GM18858 (cell line): ENCODE measurements at regions not wholly inside any gene's neighbourhood (a gene's known extent, or its start where the extent isn't known, plus 50 kb on each side); places are given as distances from the start of the nearest gene placed in this dataset.

Experiments used
- ATAC-seq: cut with Tn5 transposase; IDR thresholded peaks from one replicate; pipeline ENCODE4 v1.9.1; 2021; ENCODE audit not compliant: unreplicated experiment

DNA sequence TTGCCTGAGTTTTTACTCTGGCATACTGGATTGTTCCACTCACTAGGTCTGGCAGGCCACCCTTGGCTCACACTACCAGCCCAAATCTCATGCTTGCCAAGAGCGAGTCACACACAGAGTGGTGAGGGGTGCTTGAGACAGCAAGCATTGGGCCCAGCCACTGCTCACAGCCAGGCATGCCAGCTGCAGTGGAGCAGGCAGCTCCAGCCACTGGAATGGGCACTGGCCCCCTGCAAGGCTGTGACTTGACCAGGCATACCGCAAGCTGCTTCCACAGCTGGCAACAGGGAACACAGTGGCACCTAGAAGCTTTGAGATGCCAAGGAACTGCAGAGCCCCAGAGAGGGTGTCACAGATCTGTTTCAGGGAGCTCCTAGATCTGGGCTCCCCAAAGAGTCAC, 488.5 kb downstream of the LRFN5 start:
- ATAC-seq = no peak

GRCh38 chr14:42090122-42090521, 483.4 kb downstream of the LRFN5 start:
- no peak for ATAC-seq

GRCh38 chr14:42079911-42080310, 473.2 kb downstream of the LRFN5 start:
- ATAC-seq = no peak

GRCh38 chr14:42078345-42078744, 471.7 kb downstream of the LRFN5 start:
- no peak for ATAC-seq

DNA sequence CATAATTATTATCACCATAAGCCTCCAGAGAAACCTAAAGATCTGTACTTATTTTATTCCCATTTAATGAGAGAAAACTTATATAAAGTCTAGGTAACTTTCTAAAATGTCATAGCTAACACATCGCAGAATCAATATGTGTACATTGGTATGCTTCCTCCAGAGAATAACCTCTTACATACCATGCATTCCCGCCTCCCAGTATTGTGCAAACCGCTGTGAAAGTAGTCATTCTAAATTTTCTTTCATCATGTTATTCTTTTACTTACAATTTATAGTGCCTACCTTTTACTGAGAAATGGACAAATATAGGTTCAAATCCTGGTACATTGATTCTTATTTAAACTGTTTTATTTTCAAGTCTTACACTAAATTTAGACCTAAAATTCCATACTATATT, 463.4 kb downstream of the LRFN5 start:
- ATAC-seq = no peak

GRCh38 chr14:42057111-42057510, 450.4 kb downstream of the LRFN5 start:
- no peak for ATAC-seq

- ATAC-seq = no peak
Measured at GRCh38 chr14:42047421-42048055, 440.9 kb downstream of the LRFN5 start.

GRCh38 chr14:42045383-42045782, 438.7 kb downstream of the LRFN5 start:
- no peak for ATAC-seq

DNA sequence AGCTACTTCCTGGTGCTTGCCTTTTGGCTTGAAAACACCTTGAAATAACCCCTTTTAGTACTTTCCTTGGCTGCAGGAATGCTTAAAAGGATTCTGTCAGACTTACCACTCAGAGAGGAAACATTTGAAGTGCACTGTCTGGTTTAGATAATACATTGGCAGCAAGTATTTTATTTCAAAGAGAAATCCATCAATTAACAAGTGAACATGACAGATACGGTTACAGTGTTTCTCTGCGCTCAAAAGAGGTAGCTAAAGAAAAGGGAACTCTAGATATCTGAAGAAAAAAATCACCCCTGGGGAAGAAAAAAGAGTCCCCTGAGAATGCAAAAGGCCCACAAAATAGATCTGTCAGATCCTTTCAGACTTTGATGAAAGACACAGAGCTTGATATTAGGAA, 421.9 kb downstream of the LRFN5 start:
- ATAC-seq = no peak

DNA sequence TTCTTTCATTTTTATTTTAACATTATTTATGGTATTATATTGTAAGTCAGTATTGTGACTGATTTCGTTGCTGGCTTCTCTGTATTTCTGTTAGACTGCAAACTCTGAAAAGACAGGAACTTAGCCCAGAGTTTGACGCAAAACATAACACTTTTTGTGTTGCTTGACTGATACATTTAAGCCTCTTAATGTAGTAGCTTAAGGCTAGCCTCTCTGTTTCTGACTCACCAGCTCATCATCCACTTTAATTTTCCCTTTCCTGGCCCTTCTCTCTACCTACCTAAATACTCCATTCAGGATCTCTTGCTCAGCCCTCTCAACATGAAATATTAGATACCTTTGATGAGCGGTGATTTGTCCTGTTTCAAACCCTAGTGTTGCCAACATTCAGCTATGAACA, 420.6 kb downstream of the LRFN5 start:
- ATAC-seq = no peak

DNA sequence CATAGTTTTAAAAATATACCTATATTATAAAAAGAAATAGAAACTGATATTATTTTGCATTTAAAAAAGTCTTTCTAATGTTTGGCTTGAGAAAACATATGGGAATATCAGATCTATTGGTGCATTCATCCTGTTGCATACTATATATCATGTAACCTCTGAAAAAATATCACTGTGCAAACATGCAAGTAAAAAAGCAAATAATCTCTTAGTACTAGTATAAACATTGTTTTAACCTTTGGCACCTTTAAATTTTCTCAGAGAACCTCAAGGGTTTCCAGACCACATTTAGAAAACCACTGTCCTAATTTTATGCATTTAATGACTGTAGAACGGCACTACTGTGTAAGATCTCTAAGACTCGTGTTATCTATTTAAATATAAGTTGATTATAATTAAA, 416.8 kb downstream of the LRFN5 start:
- no peak for ATAC-seq

GRCh38 chr14:42014301-42014700, 407.6 kb downstream of the LRFN5 start:
- ATAC-seq = no peak

GRCh38 chr14:42013559-42013958, 406.9 kb downstream of the LRFN5 start:
- ATAC-seq = no peak

GRCh38 chr14:42013153-42013552, 406.5 kb downstream of the LRFN5 start:
- ATAC-seq = no peak

DNA sequence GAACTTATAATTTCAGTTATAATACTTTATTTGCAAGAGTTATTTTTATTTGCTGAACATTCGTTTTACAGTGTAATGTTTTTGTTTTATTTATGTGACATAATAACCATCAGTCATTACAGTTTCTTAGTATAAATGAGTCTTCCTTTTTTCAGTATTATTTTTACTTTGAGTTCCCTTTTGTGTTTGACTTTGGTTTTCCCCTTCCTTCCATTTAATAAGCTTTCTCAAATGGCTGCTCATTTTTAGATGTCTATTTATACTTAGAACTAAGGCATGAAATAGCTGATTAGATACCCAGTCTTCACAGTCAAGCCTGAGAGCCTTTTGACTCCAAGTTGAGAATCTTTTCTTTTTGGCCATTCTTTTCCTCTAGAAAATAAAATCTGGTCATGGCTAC, 404.5 kb downstream of the LRFN5 start:
- no peak for ATAC-seq

DNA sequence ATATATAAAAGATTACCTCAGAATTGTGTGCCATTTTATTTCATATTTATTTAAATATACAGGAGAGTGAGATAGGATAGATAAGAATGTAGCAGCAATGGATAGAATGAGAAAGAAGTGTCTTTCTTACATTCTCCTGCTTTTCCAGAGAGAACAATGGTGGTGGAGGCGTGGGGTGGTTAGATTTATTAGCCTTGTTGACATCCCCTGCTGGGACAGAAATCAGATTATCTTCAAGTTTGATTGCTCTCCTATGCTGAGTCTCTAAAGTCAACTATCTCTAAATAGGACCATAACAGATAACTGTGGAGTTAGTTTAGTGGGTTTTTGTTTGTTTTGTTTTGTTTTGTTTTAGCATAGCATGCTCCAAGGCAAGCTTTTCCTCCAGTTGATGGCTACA, 397.6 kb downstream of the LRFN5 start:
- ATAC-seq = no peak

GRCh38 chr14:42002141-42002540, 395.5 kb downstream of the LRFN5 start:
- ATAC-seq = no peak

- ATAC-seq = no peak
Measured at GRCh38 chr14:42001431-42001830, 394.8 kb downstream of the LRFN5 start.

DNA sequence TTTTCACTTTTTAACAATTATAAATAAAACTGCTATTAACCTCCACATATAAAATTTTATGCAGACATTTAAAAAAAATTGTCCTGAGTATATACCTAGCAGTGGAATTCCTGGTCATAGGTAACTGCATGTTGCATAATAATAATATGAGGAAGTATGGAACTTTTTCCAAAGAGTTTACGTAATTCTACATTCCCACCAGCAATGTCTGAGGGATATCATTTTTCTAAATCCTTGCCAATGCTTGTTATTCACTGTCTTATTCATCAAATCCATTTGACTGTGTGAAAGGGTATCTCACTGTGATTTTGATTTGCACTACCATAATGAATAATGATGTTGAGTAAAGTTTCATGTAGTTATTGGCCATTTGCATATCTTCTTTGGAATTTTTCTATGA, 393.8 kb downstream of the LRFN5 start:
- ATAC-seq = no peak

- ATAC-seq = no peak
Measured at GRCh38 chr14:41993687-41994086, 387.0 kb downstream of the LRFN5 start.

DNA sequence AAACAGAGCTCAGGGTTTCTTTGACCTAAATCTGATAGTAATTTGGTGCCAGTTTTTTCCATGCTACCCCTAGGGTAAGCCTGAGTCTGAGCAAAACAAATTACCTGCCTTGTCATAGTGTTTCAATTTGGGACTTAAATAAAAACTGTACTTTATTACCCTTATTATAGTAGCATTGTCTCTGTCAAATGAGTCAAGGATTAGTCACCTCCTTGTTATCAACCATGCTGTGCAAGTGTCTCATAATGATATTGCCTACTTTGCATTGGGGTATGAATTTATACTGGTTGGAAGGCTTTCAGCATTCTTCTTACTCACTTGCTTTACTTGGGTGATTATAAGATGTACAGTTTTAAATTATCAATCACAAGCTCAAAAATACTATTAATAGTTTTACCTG, 380.0 kb downstream of the LRFN5 start:
- ATAC-seq = no peak

DNA sequence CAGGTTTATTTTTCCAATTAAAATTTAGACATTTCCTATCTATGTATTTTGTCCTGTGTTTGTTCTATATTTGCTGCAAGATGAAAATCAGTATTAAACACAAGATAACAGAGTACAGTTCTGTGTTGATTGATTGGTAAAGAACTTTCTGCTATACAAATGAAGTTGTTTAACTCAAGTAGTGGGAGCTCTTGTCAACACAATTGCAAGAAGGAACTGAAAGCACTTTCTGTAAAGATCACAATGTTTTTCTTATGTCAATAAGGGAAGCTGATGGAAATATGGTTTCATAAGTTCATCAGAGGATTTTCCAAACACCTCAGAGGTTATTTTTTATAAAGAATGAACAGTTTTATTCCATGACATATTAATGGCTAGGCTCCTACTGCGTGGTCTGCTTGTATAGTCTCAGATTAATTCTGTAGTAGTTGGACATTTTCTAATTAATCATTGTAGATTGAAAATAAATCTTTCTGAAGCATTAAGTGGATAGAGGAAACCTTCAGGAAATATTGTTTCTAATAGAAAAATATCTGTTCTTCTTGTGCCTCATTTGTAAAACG, 379.5 kb downstream of the LRFN5 start:
- no peak for ATAC-seq

GRCh38 chr14:41973178-41973577, 366.5 kb downstream of the LRFN5 start:
- no peak for ATAC-seq
